ENCODE measurements at regions not wholly inside any gene's neighbourhood (a gene's known extent, or its start where the extent isn't known, plus 50 kb on each side); places are given as distances from the start of the nearest gene placed in this dataset.

- no peak for TF ChIP-seq CTCF (IDR thresholded peaks at IDR 0.05; ENCODE audit: poor library complexity)
- TF ChIP-seq EZH2phosphoT487 (IDR thresholded peaks at IDR 0.05; ENCODE audit: low read depth, severe bottlenecking, unreplicated experiment) = no peak
- TF ChIP-seq EZH2 (IDR thresholded peaks at IDR 0.05; ENCODE audit: borderline replicate concordance) = no peak
Observed at GRCh38 chr16:64470916-64471315, 650.9 kb downstream of the CDH11 start.
